ENCODE measurements at regions not wholly inside any gene's neighbourhood (a gene's known extent, or its start where the extent isn't known, plus 50 kb on each side); places are given as distances from the start of the nearest gene placed in this dataset.
"Not testable (repeated sequence)": the region's sequence is repeated elsewhere in the genome, so short reads cannot be mapped to it uniquely, and the experiment has no call there.

GRCh38 chr19:30806311-30806710, 434.1 kb downstream of the ZNF536 start:
- no peak for DNase-seq

- DNase-seq, result no peak
Observed at GRCh38 chr19:30804751-30805150, 432.6 kb downstream of the ZNF536 start.

- DNase-seq, result not testable (repeated sequence)
Observed at GRCh38 chr19:30804333-30804732, 432.1 kb downstream of the ZNF536 start.

GRCh38 chr19:30802424-30803013, 430.3 kb downstream of the ZNF536 start:
- no peak for DNase-seq

- no peak for DNase-seq
Observed at GRCh38 chr19:30799865-30800755, 427.9 kb downstream of the ZNF536 start.

GRCh38 chr19:30795727-30796126, 423.5 kb downstream of the ZNF536 start:
- no peak for DNase-seq

GRCh38 chr19:30792561-30793505, 420.6 kb downstream of the ZNF536 start:
- DNase-seq, result no peak

GRCh38 chr19:30791088-30791487, 418.9 kb downstream of the ZNF536 start:
- no peak for DNase-seq

- no peak for DNase-seq
Observed at GRCh38 chr19:30790056-30790680, 418.0 kb downstream of the ZNF536 start.

- DNase-seq, result no peak
Observed at GRCh38 chr19:30788105-30788765, 416.1 kb downstream of the ZNF536 start.

- DNase-seq, result no peak
Observed at GRCh38 chr19:30785458-30786137, 413.4 kb downstream of the ZNF536 start.

GRCh38 chr19:30784850-30785457, 412.8 kb downstream of the ZNF536 start:
- peak; percentile 29 for DNase-seq

GRCh38 chr19:30783936-30784335, 411.8 kb downstream of the ZNF536 start:
- DNase-seq, result no peak

GRCh38 chr19:30783212-30783611, 411.0 kb downstream of the ZNF536 start:
- no peak for DNase-seq

GRCh38 chr19:30781519-30781918, 409.3 kb downstream of the ZNF536 start:
- DNase-seq, result no peak

- no peak for DNase-seq
Observed at GRCh38 chr19:30781047-30781446, 408.9 kb downstream of the ZNF536 start.

- DNase-seq, result no peak
Observed at GRCh38 chr19:30780456-30780855, 408.3 kb downstream of the ZNF536 start.

- no peak for DNase-seq
Observed at GRCh38 chr19:30780032-30780431, 407.8 kb downstream of the ZNF536 start.

GRCh38 chr19:30778961-30779715, 407.0 kb downstream of the ZNF536 start:
- DNase-seq, result no peak

- DNase-seq, result no peak
Observed at GRCh38 chr19:30778061-30778460, 405.9 kb downstream of the ZNF536 start.

All from NCI-H2029 treated with DMSO at 0.1 percent for 48 hours (cell line).